HepG2 (cell line): ENCODE measurements at regions not wholly inside any gene's neighbourhood (a gene's known extent, or its start where the extent isn't known, plus 50 kb on each side); places are given as distances from the start of the nearest gene placed in this dataset.

Experiments used
- ATAC-seq: fragments of 200-7000 bp; cut with Tn5 transposase; 3 replicates; pipeline ENCODE4 v1.9.1; 2020; ENCODE audit warnings: mild to moderate bottlenecking, moderate library complexity
- BruUV-seq: library from RNA; stranded (reverse); fragments of 400-500 nt; replicated peaks from 2 replicates; lab custom pipeline; 2021; lab: Mats Ljungman, UMichigan
- CTCF ChIA-PET: fragments of 300-600 bp; formaldehyde crosslinking; extraction: SDS; loops from one replicate; lab custom pipeline; 2021; ENCODE audit warnings: low total read pairs, inconsistent platforms, low intra/inter-chr PET ratio; lab: Yijun Ruan, JAX
- POLR2A ChIA-PET: fragments of 350-600 bp; sonication (Branson Sonifier 250); formaldehyde crosslinking; loops from one replicate; lab custom pipeline; 2020; ENCODE audit warnings: antibody characterized with exemption, inconsistent platforms; lab: Yijun Ruan, JAX
- DNase-seq: peaks from one replicate; pipeline ENCODE4 v3.0.0-alpha.2; 2015; ENCODE audit warnings: low spot score
- FAIRE-seq: peaks from 3 replicates; lab custom pipeline; 2011; peaks lifted over from hg19 to GRCh38; lab: Jason Lieb, UNC
- H2AFZ ChIP-seq: one replicate; pipeline ENCODE4 v1.6.1; 2011; ENCODE audit warnings: low read length, inconsistent platforms
- H3K27ac ChIP-seq: fragments of 300-600 bp; 3 replicates; pipeline ENCODE4 v1.8.0; 2011; ENCODE audit warnings: mixed run types, mild to moderate bottlenecking, mixed read lengths, low read length, inconsistent platforms; ENCODE audit not compliant: insufficient read depth; ENCODE audit errors: extremely low read length
- H3K27me3 ChIP-seq, 2 experiments: fragments of 200-600 bp in 1 of 2; 2 replicates in 1 of 2; 3 replicates in 1 of 2; pipeline versions ENCODE4 v1.6.0 to v1.8.0; 2011; ENCODE audit warnings: low read length in 2 of 2, mild to moderate bottlenecking in 2 of 2, moderate library complexity in 2 of 2, inconsistent platforms in 1 of 2; ENCODE audit not compliant: insufficient read depth in 2 of 2, control insufficient read depth in 1 of 2
- H3K36me3 ChIP-seq, 2 experiments: fragments of 200-600 bp in 1 of 2; replicated peaks in 1 of 2; 2 replicates in 1 of 2; 3 replicates in 1 of 2; pipeline versions ENCODE4 v1.5.1 to v1.8.0; 2011; ENCODE audit warnings: low read length in 2 of 2, inconsistent platforms in 1 of 2; ENCODE audit not compliant: insufficient read depth in 2 of 2, control insufficient read depth in 1 of 2
- H3K4me1 ChIP-seq: 2 replicates; pipeline ENCODE4 v1.5.1; 2012; ENCODE audit warnings: low read length, inconsistent platforms; ENCODE audit not compliant: insufficient read depth
- H3K4me2 ChIP-seq: 2 replicates; pipeline ENCODE4 v1.6.0; 2011; ENCODE audit warnings: low read depth, low read length, inconsistent platforms
- H3K4me3 ChIP-seq, 3 experiments: fragments of 200-600 bp in 1 of 3; sonication (generic), shearing (Covaris generic) in 1 of 3; replicated peaks in 1 of 3; 2 replicates each; pipeline ENCODE4 v1.5.1; 2011 to 2016; ENCODE audit warnings: low read length in 3 of 3, inconsistent platforms in 2 of 3, low read depth in 2 of 3, mild to moderate bottlenecking in 2 of 3, control low read depth in 1 of 3, mixed read lengths in 1 of 3; ENCODE audit not compliant: insufficient read depth in 1 of 3
- H3K79me2 ChIP-seq: one replicate; pipeline ENCODE4 v1.6.1; 2011; ENCODE audit warnings: low read length, inconsistent platforms; ENCODE audit not compliant: insufficient read depth
- H3K9ac ChIP-seq: 2 replicates; pipeline ENCODE4 v1.6.0; 2011; ENCODE audit warnings: mild to moderate bottlenecking, low read depth, low read length, inconsistent platforms; ENCODE audit not compliant: insufficient read depth
- H3K9me3 ChIP-seq: 2 replicates; pipeline ENCODE4 v1.5.1; 2012; ENCODE audit warnings: mild to moderate bottlenecking, low read length
- H4K20me1 ChIP-seq: 2 replicates; pipeline ENCODE4 v1.6.0; 2011; ENCODE audit warnings: inconsistent platforms, mild to moderate bottlenecking, low read length, moderate library complexity; ENCODE audit not compliant: insufficient read depth
- CENPX ChIP-seq: sonication (generic); formaldehyde crosslinking; IDR thresholded peaks from 2 replicates; pipeline ENCODE4 v1.9.0; 2021; ENCODE audit warnings: mild to moderate bottlenecking, missing genetic modification reagents, moderate library complexity
- FOXP4 ChIP-seq: sonication (generic); formaldehyde crosslinking; IDR thresholded peaks from 2 replicates; pipeline ENCODE4 v1.4.0; 2020; ENCODE audit warnings: missing genetic modification reagents
- NBN ChIP-seq: fragments of 450-650 bp; conservative IDR thresholded peaks from 2 replicates; pipeline ENCODE4 v1.6.1; 2017
- RFX1 ChIP-seq: fragments of 450-650 bp; IDR thresholded peaks from 2 replicates; pipeline ENCODE4 v1.6.1; 2017
- SNRNP70 ChIP-seq: fragments of 200-400 bp; formaldehyde crosslinking; IDR thresholded peaks from 2 replicates; pipeline ENCODE4 v1.6.1; 2017; ENCODE audit warnings: mild to moderate bottlenecking, low read depth, low read length, moderate library complexity
- SRF ChIP-seq: IDR thresholded peaks from 2 replicates; pipeline ENCODE4 v1.6.1; 2011; ENCODE audit warnings: mild to moderate bottlenecking, low read depth, low read length, moderate library complexity
- U2AF2 ChIP-seq: fragments of 200-400 bp; formaldehyde crosslinking; IDR thresholded peaks from 2 replicates; pipeline ENCODE4 v1.6.1; 2017; ENCODE audit warnings: low read depth, mild to moderate bottlenecking, low read length
- ZBTB38 ChIP-seq: sonication (generic); formaldehyde crosslinking; IDR thresholded peaks from 2 replicates; pipeline ENCODE4 v1.5.1; 2020; ENCODE audit warnings: mild to moderate bottlenecking, missing genetic modification reagents
- ZFY ChIP-seq: sonication (generic); formaldehyde crosslinking; IDR thresholded peaks from 2 replicates; pipeline ENCODE4 v1.4.0; 2020; ENCODE audit warnings: missing genetic modification reagents
- ZNF30 ChIP-seq: sonication (generic); formaldehyde crosslinking; IDR thresholded peaks from 2 replicates; pipeline ENCODE4 v1.5.0; 2020; ENCODE audit warnings: mild to moderate bottlenecking, missing genetic modification reagents
- ZNF367 ChIP-seq: sonication (generic); formaldehyde crosslinking; IDR thresholded peaks from 2 replicates; pipeline ENCODE4 v1.4.0; 2020; ENCODE audit warnings: missing genetic modification reagents, borderline replicate concordance
- WGBS: methylation state at CpG from one replicate; pipeline ENCODE4 v1.1.6; 2017; ENCODE audit warnings: low lambda C conversion rate; 5-methylcytosine and 5-hydroxymethylcytosine counted together
- in situ Hi-C: cut with HindIII; loops from 2 replicates; pipeline ENCODE4 v1.10.0; 2017; ENCODE audit warnings: low pct_unique_long_range_greater_than_20kb; ENCODE audit not compliant: extremely low pct_ligation_motif_present
- intact Hi-C: fragments of 100-400 bp; cut with micrococcal nuclease; formaldehyde crosslinking; loops from one replicate; pipeline ENCODE4 v1.10.0; 2022; ENCODE audit not compliant: unreplicated experiment

DNA sequence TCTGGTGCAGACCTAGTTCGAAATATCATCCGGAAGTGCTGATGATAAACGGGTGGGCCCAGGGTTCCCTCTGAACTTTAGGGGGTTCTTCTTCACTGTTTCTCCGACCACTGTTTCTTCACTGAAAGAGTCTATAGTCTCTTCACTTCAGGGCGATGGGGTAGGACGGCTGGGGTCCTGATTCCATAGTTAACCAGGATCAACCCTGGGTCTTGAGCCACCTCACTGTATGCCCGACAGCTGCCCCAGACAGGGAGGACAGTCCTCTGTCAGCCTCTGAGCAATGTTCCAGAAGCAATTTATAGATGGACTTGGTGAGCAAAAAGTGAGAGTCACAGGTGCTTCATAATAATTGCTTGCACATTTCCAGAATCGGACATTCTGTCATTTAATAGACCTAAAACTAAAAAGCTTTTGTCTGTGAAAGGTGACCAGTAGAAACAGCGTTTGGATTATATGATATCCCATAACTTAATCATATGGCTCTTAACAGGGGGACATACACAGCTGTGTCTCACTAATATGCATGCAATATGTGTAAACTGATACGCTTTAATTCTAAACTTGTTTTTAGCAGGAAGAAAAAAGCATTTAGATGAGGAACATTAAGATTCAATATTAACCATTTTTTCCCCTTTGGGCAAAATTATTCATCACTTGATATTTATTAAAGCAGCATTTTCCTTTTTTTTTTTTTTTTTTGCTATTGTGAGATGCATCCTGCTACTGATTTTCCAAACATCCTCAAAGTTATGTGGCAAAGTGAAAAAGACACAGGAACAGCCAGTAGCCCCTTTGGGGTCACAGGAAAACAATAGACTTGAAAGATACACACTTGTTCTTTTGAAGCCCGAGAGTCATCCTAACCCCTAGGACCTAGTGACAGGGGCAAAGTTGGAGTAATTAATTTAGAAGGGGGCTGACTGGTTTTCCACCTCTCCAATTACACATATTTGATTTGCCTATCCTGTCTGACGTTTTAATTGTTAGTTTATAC is 277.0 kb downstream of the ZNF536 start:
- in situ Hi-C loops: no loop called here
- no peaks in the 10 kb centered on the region for H3K9me3 ChIP-seq
- H4K20me1 ChIP-seq: no peaks in the 10 kb centered on the region
- no peaks in the 10 kb centered on the region for H3K4me1 ChIP-seq
- H3K4me3 ChIP-seq: no peak overlapping the region
- H3K36me3 ChIP-seq: no peaks in the 10 kb centered on the region
- no peak overlapping the region for H2AFZ ChIP-seq
- TF ChIP-seq ZFY (CRISPR knock-in tag): no peak
- TF ChIP-seq SNRNP70: no peak
- TF ChIP-seq FOXP4 (CRISPR knock-in tag): no peak
- no peak for TF ChIP-seq U2AF2
- no peak for TF ChIP-seq NBN
- no peak for TF ChIP-seq ZNF367 (CRISPR knock-in tag)
- TF ChIP-seq RFX1: no peak
- TF ChIP-seq ZNF30 (CRISPR knock-in tag): no peak
- TF ChIP-seq CENPX: no peak
- TF ChIP-seq SRF: no peak
- no peak for TF ChIP-seq ZBTB38 (CRISPR knock-in tag)
- H3K27me3 ChIP-seq: peaks cover 0 to 28% of the 10 kb centered on the region in 2 experiments; a peak in 3 of 5 replicates
- no peak for ATAC-seq
- CTCF ChIA-PET: interaction anchor here (1.5 kb wide), 1 partner anchor 427 kb away, joined by 5 read pairs; no protein-coding TSS in a partner anchor
- no TSS peak for BruUV-seq
- no peaks in the 10 kb centered on the region for H3K79me2 ChIP-seq
- intact Hi-C loops: no loop called here
- 22% methylated on average over 12 of the region's 12 CpGs for WGBS
- DNase-seq: no peak
- POLR2A ChIA-PET: no interaction called here
- H3K27ac ChIP-seq: no peak overlapping the region
- FAIRE-seq: no peak
- no peak overlapping the region for H3K4me2 ChIP-seq
- H3K9ac ChIP-seq: no peak overlapping the region
